GM18870 (cell line): ENCODE measurements at regions not wholly inside any gene's neighbourhood (a gene's known extent, or its start where the extent isn't known, plus 50 kb on each side); places are given as distances from the start of the nearest gene placed in this dataset.
"Not testable (repeated sequence)": the region's sequence is repeated elsewhere in the genome, so short reads cannot be mapped to it uniquely, and the experiment has no call there.

Source experiments
- ATAC-seq: cut with Tn5 transposase; IDR thresholded peaks from one replicate; pipeline ENCODE4 v1.9.1; 2021; ENCODE audit warnings: moderate library complexity; ENCODE audit not compliant: unreplicated experiment

- no peak for ATAC-seq
Measured at GRCh38 chr18:54433368-54433767, 75.7 kb downstream of the C18orf54 start.

DNA sequence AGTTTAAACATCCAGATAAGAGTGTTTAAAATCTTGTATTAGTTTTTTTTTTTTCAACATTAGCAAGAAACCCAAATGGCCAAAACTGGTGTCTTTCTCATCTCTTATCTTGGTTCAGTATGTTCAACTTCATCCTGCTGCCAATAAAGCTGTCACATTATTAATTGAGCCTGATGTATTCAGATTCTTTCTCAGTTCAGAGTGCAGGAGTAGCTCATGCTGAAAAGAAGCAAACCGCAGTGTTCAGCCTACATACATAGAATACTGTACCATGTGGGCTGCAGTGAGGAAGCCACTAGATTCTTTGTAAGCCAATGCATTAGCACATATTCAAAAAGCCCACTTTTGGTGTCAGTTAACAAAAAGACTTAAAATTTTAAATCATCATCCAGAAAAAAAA, 76.2 kb downstream of the C18orf54 start:
- no peak for ATAC-seq

DNA sequence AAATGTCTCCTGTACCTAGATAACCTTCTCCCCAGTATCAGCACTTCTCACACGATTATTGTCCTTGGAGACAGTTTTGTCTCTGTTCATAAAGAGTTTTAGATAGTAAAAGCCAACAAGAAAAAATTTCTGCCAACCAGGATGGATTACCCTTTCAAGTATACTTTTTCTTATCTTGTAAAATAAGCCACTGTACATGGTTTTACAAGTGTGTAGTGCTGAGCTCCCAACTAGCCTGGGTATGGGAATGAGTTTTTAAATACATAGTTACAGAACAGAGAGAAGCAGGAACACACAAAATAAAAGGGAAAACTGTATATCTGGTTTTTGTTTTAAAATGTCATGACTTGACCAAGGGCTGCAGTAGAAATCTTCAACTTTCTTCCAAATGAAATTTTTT, 76.7 kb downstream of the C18orf54 start:
- ATAC-seq, result no peak

- ATAC-seq, result no peak
Measured at GRCh38 chr18:54436501-54436900, 78.8 kb downstream of the C18orf54 start.

DNA sequence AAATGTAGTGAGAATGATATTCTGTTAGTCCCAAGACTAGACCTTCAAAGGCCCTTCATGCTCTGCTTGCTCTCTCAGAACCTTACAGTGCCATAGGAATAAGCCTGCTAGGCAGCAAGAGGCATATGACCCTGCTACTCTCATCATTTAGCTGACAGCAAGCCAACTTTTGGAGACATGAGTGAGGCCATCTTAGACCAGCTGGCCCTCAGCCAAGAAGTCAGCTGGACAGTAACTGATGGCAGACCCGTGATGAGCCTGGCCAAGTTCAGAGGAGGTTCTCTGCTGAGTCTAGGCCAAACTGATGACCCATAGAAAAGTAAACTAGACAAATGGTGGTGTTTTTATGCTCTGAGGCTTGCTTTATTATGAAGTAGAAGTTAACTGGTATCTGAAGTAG, 82.6 kb downstream of the C18orf54 start:
- no peak for ATAC-seq

- ATAC-seq, result peak; percentile 73
Measured at GRCh38 chr18:54444319-54444914, 86.7 kb downstream of the C18orf54 start.

GRCh38 chr18:54453996-54454395, 96.3 kb downstream of the C18orf54 start:
- ATAC-seq, result no peak

- ATAC-seq, result no peak
Measured at GRCh38 chr18:54465502-54465901, 107.8 kb downstream of the C18orf54 start.

DNA sequence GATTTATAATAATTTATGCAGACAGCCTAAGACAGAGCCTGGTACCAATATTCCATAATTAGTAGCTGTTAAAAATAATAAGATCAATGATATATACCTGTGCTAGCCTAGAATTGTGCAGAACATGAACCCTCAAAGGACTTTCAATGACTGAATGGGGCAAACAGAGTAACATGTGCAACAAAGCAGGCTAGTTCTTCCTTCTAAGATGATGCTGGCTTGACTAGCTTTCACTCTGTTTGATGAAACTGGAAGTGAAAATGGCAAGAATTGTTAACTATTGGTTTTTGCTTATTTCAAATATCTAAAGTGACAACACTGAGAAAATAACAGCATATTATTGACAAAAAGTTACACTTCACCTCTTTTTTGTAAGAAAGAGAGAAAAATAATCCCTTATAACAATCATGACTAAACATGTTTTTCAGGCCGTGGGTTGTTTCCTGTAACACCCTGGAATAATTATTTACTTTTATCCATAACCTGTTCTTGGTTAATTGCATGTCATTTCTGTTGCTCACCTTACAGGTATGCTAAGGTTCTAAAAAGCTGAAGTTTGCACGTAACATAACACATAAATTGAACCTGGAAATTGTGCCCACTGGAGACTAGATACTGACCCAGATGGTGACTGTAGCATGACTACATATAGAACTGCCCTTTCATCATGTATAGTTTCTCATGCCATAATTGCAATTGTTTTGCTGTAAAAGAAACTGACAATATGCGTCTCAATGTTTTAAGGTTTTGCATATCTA, 108.7 kb downstream of the C18orf54 start:
- no peak for ATAC-seq

GRCh38 chr18:54479365-54479764, 111.7 kb upstream of the DYNAP start:
- no peak for ATAC-seq

DNA sequence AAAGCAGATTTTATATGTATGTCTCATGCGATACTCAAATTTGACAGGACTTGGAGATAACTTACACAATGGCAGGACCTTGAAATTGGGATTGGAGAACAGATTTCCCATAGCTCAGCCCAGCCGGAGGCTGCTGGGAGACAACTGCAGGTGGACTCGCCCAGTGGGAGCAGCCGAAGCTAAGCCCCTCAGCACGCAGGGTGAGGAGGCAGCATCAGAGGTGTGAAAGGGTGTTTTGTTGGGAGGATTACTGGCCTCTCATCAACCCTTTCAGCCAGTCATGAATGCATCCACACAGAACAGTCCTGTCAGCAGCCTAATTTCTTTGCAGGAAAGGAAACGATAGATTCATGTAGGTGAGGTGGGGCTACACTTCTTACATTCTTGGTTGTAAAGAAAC, 110.4 kb upstream of the DYNAP start:
- no peak for ATAC-seq

GRCh38 chr18:54502451-54502850, 88.6 kb upstream of the DYNAP start:
- not testable (repeated sequence) for ATAC-seq

GRCh38 chr18:54503131-54503894, 87.7 kb upstream of the DYNAP start:
- no peak for ATAC-seq

DNA sequence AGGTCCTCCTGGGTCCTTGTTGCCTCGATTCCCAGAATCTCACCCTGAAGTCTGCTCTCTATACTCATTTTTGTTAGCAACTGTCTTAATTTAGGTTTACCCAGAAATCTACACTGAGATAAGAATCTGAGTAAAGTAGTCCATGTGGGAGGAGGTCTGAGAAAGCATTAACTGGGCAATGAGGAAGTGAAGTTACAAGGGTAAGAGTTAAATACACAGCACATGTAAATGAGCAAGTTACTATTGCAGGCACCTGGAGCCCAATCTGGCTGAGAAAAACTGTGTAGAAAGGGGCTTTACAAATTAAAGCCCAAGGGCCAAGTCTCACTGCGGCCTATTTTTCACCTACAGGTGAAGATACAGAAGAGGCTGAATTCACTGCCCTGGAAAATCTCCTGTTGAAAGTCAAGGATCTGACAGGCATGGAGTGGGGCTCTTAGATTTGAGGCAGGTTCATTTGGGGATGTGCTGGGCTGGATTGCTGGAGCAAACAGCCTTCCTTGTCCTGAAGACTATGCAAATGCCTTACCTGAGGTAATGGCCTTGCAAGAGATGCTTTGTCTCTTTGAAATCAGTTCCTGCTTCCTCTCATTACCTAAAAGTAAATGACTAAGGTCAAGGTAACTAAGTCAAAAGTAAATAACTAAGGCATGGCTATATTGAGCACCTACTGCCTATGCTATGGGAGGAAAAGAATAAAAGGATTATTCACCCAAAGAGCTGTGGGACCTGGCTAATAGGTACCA, 84.4 kb upstream of the DYNAP start:
- ATAC-seq, result no peak

DNA sequence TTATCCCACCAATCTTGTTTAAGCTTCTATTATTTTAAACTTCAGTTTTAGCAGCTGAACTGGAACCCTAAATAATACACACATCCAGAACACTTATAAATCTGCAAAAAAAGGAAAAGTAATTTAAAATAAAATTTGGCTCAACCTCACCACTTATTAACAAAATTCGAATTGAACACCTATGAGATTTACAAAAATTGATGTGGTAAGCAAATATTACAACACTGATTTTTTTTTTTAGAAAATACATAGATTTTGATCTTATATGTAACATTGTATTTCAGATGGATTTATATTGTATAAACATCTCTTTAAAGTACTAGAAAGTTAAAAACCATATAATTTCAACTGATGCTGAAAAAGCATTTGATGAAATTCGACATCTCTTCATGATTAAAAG, 81.3 kb upstream of the DYNAP start:
- ATAC-seq, result no peak

GRCh38 chr18:54515149-54515548, 75.9 kb upstream of the DYNAP start:
- ATAC-seq, result no peak

DNA sequence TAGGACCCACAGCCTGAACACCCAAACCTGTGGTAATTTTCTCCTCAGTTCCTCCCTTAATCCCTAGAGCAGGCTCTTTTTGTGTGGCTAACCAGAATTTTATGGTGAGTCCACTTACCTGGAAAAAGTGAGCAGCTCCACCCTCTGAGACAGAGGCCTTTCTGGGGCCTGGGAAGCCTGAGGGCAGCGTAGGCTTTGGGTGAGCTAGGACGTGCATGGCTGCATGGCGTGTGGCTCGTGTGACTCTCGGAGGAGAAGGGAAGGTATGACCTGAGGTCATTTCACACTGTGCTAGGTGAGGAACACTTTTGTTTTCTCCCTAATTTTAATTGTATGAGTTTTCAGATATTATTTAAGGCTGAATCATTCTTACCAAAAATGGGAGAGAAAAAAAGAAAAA, 73.5 kb upstream of the DYNAP start:
- ATAC-seq, result no peak

GRCh38 chr18:54521846-54522245, 69.2 kb upstream of the DYNAP start:
- no peak for ATAC-seq

DNA sequence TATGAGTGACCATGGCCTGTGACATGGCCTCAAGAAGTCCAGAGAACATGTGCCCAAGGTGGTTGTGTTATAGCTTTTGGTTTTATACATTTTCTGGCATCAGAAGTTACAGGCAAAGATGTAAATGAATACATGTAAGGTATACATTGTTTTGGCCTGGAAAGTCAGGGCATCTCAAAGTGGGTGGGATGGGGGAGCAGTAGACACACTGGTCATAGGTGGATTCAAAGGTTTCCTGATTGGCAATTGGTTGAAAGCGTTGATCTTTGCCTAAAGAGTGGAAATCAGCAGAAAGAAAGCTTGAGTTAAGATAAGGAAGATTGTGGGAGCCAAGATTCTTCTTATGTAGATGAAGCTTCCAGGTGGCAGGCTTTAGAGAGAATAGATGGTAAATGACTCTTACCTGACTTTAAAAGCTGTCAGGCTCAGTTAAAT, 62.1 kb upstream of the DYNAP start:
- ATAC-seq, result no peak

DNA sequence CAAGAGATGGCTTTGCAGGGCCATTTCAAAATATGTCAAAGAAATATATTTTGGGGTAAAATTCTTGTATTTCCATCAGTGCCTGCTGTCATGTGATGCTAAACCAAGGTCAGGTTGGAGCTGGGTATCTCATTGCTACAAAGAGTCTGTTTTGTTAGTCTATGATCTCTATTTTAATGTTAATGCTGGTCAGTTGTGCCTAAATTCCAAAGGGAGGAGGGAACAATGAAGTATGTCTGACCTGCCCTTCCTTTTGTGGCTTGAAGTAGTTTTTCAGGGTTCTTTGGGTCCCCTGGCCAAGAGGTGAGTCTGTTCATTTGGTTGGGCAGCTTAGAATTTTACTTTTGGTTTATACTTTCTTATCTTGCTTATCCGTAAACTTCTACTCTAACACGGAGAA, 61.6 kb upstream of the DYNAP start:
- ATAC-seq, result no peak

DNA sequence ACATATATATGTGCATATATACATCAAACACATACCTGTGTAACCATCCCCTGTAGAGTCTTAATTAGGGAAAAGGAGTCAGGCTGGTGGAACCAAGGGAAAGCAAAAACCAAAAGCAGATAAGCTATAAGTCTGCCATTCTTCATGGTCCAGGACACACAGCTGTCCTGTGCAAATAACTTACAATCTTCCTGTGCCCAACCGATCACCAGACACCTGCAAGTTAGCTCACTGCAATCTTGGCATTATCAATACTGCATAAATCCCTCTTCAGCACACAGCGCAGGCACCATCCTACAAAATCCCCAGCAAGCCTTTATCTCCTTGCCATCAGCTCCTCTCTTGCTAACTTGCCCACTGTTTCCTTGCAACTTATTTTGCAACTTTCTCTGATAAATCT, 60.8 kb upstream of the DYNAP start:
- no peak for ATAC-seq
